GM18517 (cell line): ENCODE measurements at regions not wholly inside any gene's neighbourhood (a gene's known extent, or its start where the extent isn't known, plus 50 kb on each side); places are given as distances from the start of the nearest gene placed in this dataset.
"Not testable (repeated sequence)": the region's sequence is repeated elsewhere in the genome, so short reads cannot be mapped to it uniquely, and the experiment has no call there.

Experiments
- ATAC-seq: cut with Tn5 transposase; IDR thresholded peaks from one replicate; pipeline ENCODE4 v1.9.1; 2021; ENCODE audit warnings: mild to moderate bottlenecking, moderate library complexity; ENCODE audit not compliant: unreplicated experiment

DNA sequence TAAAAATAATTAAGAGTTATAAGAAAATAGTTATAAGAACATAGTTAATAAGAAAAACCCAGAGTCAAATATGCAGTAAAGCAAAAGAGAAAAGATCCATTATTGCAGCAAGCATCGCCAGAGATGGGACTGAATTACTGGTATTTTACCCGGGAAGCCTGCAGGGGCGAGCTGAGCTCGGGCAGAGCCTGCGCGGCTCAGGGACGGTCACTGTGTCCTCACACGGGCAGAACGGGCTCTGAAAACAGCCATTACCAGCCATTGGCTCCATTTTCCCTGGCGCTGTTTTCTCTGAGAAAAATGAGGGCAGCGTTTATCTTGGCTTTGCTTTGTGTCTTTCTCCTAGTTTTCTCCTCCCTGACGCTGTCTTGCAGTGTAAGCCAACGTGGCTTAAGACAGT lies 95.3 kb upstream of the ALKAL2 start:
- no peak for ATAC-seq

DNA sequence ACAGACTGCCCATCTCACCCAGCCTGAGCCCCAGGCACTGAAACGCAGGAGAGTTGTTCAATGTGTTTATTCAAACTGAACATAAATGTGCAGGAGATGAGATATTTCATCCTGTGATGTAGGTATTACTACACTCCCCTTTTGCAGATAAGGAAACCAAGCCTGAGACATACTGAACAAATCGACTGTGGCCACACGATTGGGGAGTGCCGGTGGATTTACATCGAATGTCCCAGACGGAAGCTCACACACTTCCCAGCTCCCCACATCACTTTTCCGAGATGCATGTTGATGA lies 94.8 kb upstream of the ALKAL2 start:
- ATAC-seq = no peak

DNA sequence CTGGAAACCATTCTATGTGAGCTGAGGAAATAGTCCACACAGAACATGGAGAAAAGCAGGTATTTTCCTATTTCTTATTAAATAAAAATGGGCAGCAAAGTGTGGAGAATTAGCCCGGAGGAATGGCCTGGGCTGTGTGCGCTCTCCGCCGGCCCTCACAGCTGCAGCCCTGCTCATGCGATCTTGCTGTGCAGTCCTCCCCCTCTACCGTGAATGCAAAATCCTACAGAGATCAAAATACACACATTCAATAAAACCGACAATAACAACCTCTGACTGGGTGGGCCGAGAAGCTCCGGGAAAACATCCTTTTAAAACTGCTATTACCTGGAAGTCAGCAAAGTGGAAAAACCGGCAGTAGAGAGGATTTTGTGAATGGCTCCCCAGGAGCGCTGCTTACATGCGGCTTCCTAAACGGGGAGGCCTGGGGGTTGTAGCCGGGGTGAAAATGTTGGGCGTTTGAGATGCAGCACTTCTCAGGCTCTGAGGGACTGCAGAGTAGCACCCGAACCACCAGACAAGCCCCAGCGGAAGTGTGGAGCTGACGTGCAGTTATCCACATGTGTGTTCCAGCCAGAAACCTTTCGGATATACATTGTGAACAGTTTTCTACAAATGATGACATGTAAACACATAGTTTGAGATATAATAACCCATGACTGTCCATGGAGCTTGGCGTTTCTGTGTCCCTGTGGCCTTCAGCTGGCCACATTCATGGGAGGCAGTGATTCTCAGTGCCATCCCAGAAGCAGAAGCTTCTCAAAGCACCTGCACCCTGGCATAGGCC lies 94.2 kb upstream of the ALKAL2 start:
- no peak for ATAC-seq

DNA sequence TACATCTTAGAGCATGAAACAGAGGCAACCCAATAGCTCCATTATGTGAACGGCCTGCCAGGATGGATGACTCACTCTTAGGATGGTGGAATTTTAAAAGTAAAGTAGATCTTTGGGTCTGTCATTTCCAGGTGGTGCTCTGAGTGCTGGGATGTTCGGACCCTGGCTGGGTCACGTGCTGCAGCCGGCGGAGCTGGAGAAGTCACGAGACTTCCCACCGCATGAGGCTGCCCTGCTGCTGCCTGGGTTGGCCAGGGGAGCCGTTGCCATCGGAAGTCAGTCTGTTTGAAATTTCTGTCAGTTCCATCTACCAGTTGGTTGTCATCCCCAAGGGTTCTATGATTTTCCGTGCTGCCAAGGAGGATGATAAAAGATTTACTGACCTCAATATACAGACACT lies 93.3 kb upstream of the ALKAL2 start:
- no peak for ATAC-seq

DNA sequence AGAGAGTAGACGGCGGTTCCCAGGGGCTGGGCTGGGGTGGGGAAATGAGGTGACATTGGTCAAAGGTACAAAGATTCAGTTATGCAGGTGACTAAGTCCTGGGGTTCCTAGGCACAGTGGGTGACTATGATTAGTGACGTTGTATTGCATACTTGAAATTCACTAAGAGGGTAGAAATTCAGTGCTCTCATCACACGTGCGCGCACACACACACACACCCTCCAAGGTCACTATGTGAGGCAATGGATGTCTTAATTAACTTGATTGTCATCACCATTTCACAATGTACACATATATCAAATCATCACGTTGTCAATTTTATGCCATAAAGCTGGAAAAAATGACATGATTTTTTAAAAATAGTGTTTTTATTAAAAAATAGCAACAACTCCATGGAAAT lies 92.9 kb upstream of the ALKAL2 start:
- no peak for ATAC-seq

DNA sequence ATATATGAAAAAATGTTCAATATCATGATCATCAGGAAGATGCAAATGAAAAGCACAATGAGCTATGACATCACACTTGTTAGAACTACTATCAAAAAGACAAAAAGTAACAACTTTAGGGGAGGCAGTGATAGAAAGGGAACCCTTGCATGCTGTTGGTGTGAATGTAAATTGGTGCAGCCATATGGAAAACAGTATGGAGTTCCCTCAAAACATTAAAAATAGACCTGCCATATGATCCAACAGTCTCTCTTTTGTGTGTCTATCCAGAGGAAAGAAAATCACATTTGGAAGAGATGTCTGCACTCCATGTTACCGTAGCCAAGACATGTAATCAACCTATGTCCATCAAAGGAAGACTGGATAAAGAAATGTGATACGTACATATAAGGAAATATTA lies 92.3 kb upstream of the ALKAL2 start:
- no peak for ATAC-seq

DNA sequence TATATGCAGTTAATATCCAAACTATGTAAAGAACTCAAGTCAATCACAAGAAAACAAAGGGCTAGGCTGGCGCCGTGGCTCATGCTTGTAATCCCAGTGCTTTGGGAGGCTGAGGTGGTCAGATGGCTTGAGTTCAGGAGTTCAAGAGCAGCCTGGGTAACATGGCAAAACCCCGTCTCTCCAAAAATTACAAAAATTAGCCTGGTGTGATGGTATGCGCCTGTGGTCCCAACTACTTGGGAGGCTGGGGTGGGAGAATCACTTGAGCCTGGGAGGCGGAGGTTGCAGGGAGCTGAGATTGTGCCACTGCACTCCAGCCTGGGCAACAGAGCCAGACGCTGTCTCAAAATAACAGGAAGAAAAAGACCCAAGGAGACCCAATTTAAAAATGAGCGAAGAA lies 91.9 kb upstream of the ALKAL2 start:
- ATAC-seq = no peak

DNA sequence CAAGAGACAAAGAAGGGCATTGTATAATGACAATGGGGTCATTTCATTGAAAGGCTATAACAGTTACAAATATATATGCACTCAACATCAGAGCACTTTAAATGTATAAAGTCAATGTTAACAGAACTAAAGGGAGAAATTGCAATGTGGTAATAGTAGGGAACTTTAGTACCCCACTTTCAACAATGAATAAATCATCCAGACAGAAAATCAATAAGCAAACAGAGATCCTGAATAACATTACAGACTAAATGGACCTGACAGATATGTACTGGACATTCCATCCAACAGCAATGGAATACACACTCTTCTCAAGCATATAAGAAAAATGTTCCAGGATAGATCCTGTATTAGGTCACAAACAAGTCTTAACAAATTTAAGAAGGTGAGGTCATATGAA lies 90.5 kb upstream of the ALKAL2 start:
- ATAC-seq = no peak

DNA sequence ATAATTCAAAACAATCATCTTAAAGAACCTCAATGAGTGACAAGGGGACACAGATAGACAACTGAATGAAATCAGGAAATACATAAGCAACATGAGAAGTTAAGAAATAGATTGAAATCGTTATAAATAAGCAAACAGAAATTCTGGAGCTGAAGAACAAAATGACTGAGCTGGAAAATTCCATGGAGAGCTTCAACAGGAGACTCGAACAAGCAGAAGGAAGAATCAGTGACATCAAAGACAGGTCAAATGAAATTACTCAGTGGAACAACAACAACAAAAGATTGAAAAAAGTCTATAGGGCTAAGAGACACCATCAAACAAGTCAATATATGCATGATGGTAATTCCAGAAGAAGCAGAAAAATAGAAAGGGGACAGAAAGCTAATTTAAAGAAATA lies 89.5 kb upstream of the ALKAL2 start:
- ATAC-seq = no peak

DNA sequence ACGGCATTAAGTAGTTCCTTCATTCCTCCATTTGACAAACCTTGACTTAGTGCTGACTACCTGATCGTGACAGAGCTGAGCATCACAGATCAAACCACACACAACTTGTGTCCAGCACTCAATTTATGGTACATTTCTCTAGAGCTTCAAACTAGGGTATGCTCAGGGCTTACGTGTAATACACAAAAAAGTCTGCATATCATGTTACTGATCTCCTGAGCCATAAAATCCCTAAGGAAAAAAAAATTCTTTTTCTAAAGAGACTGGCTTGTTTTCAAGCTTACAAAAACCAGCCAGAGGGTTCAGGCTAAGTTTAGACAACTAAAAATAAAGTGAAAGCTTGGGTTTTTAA lies 88.0 kb upstream of the ALKAL2 start:
- no peak for ATAC-seq

DNA sequence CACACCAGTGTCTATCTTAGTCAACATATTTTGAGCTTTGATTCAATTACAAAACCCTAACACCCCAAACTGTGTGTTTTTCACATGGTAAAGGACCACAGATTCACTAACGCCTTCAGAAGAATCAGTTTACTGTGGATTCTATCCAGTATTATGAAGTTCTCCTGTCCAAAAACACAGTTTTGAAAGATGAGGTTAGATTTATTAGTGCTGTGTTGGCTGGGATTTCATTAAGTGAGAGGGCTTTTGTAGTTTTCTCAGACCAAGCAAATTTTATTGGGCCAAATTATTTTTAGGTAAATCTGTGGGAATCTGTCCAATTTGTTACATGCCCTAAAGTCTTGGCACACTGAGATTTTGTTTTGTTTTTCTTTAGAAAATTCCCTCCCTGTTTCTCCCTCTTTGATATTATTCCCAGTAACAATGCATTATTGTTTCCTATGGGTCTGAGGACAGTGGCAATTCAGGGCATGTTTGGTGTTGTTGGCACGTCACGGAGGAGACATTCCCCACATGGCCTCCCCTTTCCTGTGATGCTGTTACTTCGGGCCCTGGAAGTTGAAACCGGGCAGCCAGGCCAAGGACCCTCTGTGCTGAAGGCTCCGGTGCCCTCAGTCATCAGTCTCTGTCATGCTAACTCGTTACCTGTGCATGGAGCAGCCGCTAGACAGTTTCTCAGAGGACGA lies 87.5 kb upstream of the ALKAL2 start:
- ATAC-seq = no peak

DNA sequence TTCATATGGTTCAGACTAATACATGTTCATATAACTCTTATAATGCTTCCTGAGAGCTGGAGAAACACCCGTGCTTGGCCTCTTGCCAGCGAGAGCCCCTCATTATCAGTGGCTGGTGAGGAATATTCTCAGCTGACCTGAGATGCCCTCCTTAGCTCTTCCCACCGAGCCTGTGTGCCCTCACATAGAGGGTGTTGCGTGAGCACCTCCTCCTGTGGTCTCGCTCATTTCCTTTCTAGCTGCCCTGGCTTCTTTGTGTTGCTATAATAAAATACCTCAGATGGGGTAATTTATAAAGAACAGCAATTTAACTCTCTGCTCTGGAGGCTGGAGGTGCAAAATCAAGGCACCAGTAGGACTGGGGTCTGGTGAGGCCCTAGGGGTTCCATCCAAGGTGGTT lies 80.5 kb upstream of the ALKAL2 start:
- ATAC-seq = no peak

DNA sequence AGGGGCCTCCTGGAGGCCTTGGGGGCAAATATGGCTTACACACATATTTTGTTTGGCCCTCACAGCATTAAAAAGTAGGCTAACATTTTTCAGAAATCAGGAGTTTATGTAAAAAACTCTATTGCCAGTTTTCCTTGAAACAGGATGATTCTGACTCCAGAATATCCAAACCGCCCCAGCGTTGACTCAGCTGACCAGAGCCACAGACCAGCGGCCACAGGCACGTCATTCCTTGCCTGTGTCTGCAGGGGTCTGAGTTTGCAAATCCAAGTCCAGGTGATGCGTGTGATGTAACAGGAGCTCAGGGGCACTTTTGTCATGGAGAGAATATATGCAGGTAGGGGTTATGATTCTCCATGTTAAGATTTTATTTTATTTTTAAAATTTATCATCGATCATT lies 79.4 kb upstream of the ALKAL2 start:
- ATAC-seq = no peak

DNA sequence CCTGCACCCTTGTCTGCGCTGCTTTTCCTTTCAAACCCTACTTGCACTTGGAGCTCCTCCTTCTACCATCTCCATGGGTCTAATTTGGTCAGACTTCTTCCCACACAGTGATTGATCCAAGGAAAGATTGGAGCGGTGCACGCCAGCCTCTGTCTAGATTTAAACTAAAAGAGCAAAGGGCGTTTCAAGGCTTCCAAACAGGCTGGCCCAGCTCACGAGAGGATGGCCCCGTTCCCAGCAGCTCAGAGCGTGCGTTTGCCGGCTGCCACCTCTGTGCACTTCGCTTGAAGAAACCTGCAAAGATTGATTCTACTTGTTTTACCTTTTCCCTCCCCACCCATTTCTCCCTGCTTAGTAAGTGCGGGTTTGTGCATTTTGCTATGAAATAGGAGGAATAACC lies 78.8 kb upstream of the ALKAL2 start:
- no peak for ATAC-seq

DNA sequence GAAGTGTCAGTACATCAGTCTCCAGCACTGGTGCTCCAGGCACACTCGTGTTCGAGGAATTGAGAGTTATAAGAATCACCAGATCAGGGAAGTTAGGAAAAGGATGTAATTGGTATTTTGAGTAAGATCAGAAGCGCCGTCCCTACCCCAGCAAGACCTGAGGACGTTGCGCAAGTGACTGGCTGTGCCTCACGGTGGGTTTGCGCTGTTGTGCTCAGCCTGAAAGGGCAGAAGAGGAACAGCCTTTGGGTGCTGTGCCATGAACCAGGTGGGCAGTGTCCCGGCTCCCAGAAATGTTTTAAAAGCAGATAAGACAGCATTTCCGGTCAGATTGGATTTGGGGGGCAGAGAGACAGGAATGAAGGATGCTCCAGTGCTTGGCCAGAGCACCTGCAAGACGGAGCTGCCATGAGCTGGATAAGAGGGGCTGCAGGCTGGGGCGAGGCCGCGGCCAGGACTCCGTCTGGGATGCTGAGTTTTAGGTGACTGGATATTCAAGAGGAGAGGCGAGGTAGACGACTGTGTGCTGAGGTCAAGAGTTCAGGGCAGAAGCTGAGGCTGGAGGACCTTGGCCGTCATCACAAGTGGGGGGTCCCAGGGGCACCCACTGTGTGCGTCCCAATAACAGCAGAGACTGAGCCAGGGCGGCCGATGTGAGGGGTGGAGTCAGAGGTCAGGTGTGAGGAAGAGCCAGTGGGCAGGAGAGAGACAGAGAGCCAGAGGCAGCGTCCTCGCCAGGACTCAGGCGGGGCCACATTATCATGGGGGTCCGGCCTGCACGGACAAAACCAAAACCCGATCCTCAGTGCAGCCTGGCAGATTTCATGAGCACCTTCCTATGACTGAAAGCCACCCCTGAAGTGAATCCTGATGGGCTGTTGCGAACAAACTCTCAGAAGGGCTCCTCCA lies 77.7 kb upstream of the ALKAL2 start:
- ATAC-seq = no peak

DNA sequence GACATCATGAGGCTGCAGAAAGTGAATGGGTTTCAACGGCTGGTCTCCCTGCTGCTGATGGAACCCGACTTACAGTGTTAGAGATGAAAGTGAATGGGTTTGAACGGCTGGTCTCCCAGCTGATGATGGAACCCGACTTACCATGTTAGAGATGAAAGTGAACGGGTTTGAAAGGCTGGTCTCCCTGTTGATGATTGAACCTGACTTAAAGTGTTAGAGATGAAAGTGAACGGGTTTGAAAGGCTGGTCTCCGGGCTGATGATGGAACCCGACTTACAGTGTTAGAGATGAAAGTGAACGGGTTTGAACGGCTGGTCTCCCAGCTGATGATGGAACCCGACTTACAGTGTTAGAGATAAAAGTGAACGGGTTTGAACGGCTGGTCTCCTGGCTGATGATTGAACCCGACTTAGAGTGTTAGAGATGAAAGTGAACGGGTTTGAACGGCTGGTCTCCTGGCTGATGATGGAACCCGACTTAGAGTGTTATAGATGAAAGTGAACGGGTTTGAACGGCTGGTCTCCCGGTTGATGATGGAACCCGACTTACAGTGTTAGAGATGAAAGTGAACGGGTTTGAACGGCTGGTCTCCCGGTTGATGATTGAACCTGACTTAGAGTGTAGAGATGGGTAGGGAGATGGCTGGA lies 76.1 kb upstream of the ALKAL2 start:
- ATAC-seq = no peak

DNA sequence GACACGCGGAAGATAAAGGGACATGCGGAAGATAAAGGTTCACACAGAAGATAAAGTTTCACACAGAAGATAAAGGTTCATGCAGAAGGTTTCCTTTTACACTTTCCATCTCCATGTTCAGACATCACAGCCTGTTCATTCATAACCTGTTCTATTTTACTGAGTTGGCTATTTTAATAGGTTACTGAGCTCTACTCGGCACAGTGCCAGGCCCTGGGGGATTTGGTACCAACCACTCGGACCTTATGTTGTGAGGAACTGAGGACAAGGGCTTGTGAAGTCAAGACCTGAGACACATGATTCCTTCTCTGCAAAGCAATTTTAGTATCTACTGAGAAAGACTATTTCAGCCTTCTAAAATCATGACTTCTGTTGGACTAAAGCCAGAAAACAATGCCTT lies 75.0 kb upstream of the ALKAL2 start:
- ATAC-seq = no peak

DNA sequence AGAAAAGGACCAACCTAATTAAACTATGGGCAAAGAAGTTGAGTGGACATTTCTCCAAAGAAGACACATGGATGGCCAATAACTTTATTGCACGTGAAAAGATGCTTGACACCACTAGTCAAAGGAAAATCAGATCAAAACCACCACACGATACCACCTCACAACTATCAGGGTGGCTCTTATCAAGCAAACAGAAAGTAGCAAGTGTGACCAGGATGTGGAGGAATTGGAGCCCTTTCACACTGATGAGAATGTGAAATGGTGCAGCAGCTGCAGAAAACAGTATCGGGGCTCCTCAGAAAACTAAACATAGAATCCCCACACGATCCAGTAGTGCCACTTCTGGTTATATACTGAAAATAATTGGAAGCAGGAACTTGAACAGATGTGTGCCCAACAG lies 72.2 kb upstream of the ALKAL2 start:
- no peak for ATAC-seq

DNA sequence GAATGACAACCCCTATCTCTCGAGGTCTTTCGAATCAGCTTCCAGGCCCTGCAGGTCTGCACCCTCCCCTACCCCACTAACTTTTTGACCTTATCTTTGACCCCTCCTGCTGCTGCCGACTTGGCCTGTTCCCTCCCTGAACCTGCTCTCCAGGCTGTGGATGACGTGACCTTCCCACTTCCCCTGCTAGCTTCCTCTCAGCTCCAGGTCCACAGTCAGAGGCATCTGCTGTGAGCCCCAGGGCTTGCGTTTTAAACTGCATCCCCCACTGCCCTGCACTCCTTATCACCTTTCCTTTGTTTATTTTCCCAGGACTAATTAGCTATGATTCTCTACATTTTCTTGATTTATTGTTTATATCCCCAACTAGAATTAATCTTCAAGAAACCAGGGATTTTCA lies 71.2 kb upstream of the ALKAL2 start:
- ATAC-seq = no peak

DNA sequence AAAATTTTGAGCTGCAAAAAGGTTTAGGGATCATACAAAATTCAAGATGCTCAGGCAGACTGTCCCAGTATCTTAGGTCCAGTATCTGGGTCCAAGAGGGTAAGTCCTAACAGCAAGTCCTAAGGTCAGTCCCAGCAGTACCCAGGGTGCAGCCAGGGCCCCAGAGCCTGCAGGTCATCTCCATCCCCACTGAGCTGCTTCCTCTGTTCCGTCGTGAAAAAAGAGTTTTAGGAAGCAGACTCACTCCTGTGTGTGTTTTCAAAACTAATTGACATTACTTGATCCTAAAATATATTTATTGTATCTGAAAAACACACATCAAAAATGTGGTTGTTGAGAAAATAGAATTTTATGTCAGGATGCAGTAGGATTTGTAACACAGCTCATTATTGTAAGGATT lies 69.9 kb upstream of the ALKAL2 start:
- no peak for ATAC-seq

DNA sequence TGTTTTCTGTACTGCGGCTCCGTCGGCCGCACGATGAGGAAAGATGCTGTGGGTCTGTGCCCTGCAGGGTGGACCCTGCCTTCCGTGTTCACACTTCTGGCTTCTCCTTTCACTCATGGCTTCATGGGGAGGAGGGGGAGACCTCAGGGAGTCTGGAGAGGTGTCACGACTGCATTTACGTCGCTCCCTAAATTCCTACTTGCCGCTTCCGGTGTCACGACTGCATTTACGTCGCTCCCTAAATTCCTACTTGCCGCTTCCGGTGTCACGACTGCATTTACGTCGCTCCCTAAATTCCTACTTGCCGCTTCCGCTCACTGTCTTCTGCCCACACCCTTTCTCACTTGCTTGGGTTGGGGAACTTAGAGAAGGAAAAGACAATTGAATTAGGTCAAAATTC lies 68.4 kb upstream of the ALKAL2 start:
- not testable (repeated sequence) for ATAC-seq

DNA sequence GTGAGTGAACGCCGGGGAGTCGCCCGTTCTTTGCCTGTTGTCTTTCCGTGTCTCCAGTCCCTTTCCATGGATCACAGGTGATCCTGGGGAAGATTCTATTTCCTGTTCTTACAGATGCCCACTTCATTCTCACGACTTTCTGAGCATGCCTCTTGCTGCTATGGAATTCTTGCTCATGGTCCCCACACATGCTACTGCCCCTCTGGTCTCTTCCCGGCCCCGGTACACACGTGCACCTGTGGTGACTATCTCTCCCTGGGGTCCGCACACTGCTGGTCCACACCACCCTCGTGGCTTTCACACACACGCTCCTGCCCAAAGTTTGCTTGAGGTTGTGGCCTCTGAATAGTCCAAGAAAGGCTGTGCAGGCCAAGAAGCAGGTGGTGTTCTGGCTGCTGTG lies 67.9 kb upstream of the ALKAL2 start:
- ATAC-seq = no peak
